ENCODE measurements at regions not wholly inside any gene's neighbourhood (a gene's known extent, or its start where the extent isn't known, plus 50 kb on each side); places are given as distances from the start of the nearest gene placed in this dataset.
"Not testable (repeated sequence)": the region's sequence is repeated elsewhere in the genome, so short reads cannot be mapped to it uniquely, and the experiment has no call there.

GRCh38 chr22:26840770-26841169 is 183.4 kb downstream of the MIAT start:
- TF ChIP-seq CTCF, POLR2A (IDR thresholded peaks at IDR 0.05): not testable (repeated sequence)
